HEK293 (cell line): ENCODE measurements at regions not wholly inside any gene's neighbourhood (a gene's known extent, or its start where the extent isn't known, plus 50 kb on each side); places are given as distances from the start of the nearest gene placed in this dataset.
"Not testable (repeated sequence)": the region's sequence is repeated elsewhere in the genome, so short reads cannot be mapped to it uniquely, and the experiment has no call there.

Experiments used
- CTCF ChIP-seq: fragments of 450-650 bp; formaldehyde crosslinking; IDR thresholded peaks from 2 replicates; pipeline ENCODE4 v1.5.1; 2016; ENCODE audit warnings: missing biosample characterization, missing genetic modification characterization
- PRDM4 ChIP-seq: fragments of 450-650 bp; formaldehyde crosslinking; IDR thresholded peaks from 2 replicates; pipeline ENCODE4 v1.5.1; 2017; ENCODE audit warnings: missing biosample characterization, missing genetic modification characterization
- SP2 ChIP-seq: fragments of 450-650 bp; formaldehyde crosslinking; IDR thresholded peaks from 2 replicates; pipeline ENCODE4 v1.5.1; 2016; ENCODE audit warnings: missing biosample characterization, missing genetic modification characterization
- TCF7L2 ChIP-seq: IDR thresholded peaks from 2 replicates; pipeline ENCODE4 v1.6.1; 2011; ENCODE audit warnings: low read depth, mild to moderate bottlenecking, inconsistent platforms, low read length, moderate library complexity, borderline replicate concordance
- ZBTB21 ChIP-seq: fragments of 450-650 bp; formaldehyde crosslinking; IDR thresholded peaks from 2 replicates; pipeline ENCODE4 v1.5.1; 2017; ENCODE audit warnings: missing biosample characterization, missing genetic modification characterization
- ZBTB8A ChIP-seq: fragments of 450-650 bp; formaldehyde crosslinking; IDR thresholded peaks from 2 replicates; pipeline ENCODE4 v1.5.1; 2016; ENCODE audit warnings: missing biosample characterization, missing genetic modification characterization
- ZNF174 ChIP-seq: fragments of 450-650 bp; formaldehyde crosslinking; IDR thresholded peaks from 2 replicates; pipeline ENCODE4 v1.5.0; 2017; ENCODE audit warnings: missing biosample characterization, mild to moderate bottlenecking, missing genetic modification characterization
- ZNF335 ChIP-seq: fragments of 450-650 bp; formaldehyde crosslinking; conservative IDR thresholded peaks from 2 replicates; pipeline ENCODE4 v1.5.1; 2016; ENCODE audit warnings: missing biosample characterization, missing genetic modification characterization
- ZNF37A ChIP-seq: fragments of 450-650 bp; IDR thresholded peaks from 2 replicates; pipeline ENCODE4 v1.5.1; 2018; ENCODE audit warnings: missing biosample characterization, missing genetic modification characterization
- ZNF521 ChIP-seq: fragments of 450-650 bp; formaldehyde crosslinking; IDR thresholded peaks from 2 replicates; pipeline ENCODE4 v1.5.1; 2017; ENCODE audit warnings: missing biosample characterization, mild to moderate bottlenecking, missing genetic modification characterization
- ZNF529 ChIP-seq: fragments of 450-650 bp; formaldehyde crosslinking; IDR thresholded peaks from 2 replicates; pipeline ENCODE4 v1.5.1; 2017; ENCODE audit warnings: missing genetic modification characterization, missing biosample characterization; ENCODE audit not compliant: insufficient replicate concordance
- ZNF704 ChIP-seq: fragments of 450-650 bp; formaldehyde crosslinking; IDR thresholded peaks from 2 replicates; pipeline ENCODE4 v1.5.1; 2016; ENCODE audit warnings: missing biosample characterization, missing genetic modification characterization
- ZNF785 ChIP-seq: fragments of 450-650 bp; formaldehyde crosslinking; IDR thresholded peaks from 2 replicates; pipeline ENCODE4 v1.5.1; 2016; ENCODE audit warnings: missing biosample characterization, missing genetic modification characterization
- ZSCAN18 ChIP-seq: fragments of 450-650 bp; formaldehyde crosslinking; IDR thresholded peaks from 2 replicates; pipeline ENCODE4 v1.5.1; 2016; ENCODE audit warnings: missing biosample characterization, missing genetic modification characterization

- not testable (repeated sequence) for TF ChIP-seq ZNF529 (tag by site-specific recombination); ZSCAN18 (tag by site-specific recombination); ZNF174 (tag by site-specific recombination); CTCF (tag by site-specific recombination); PRDM4 (tag by site-specific recombination); TCF7L2; ZNF521 (tag by site-specific recombination); ZNF37A (tag by site-specific recombination); ZBTB21 (tag by site-specific recombination); ZNF704 (tag by site-specific recombination); SP2 (tag by site-specific recombination); ZNF785; ZBTB8A; ZNF335 (tag by site-specific recombination)
These were observed 136.1 kb upstream of the NBPF19 start for GRCh38 chr1:149338698-149339097.
